ENCODE measurements at regions not wholly inside any gene's neighbourhood (a gene's known extent, or its start where the extent isn't known, plus 50 kb on each side); places are given as distances from the start of the nearest gene placed in this dataset.

- Mint-ChIP-seq H3K4me1 (peaks cover 21% of the 10 kb centered on the region), H3K4me3 (no peak overlapping the region), H3K36me3 (peaks cover 2% of the 10 kb centered on the region), H3K27me3 (ENCODE audit: insufficient read depth, low read depth) (no peaks in the 10 kb centered on the region), H3K27ac (peak overlapping the region; percentile 68), H3K9me3 (peaks cover 7% of the 10 kb centered on the region)
- Histone ChIP-seq H3K36me3 (no peaks in the 10 kb centered on the region), H3K9ac (no peak overlapping the region), H2AFZ (replicated peaks) (no peak overlapping the region), H3K79me2 (ENCODE audit: low read depth) (no peaks in the 10 kb centered on the region), H3K4me2 (no peak overlapping the region), H3K9me3 (ENCODE audit: low read depth) (no peaks in the 10 kb centered on the region), H3K27ac (no peak overlapping the region), H3F3A (ENCODE audit: low read depth) (no peaks in the 10 kb centered on the region), H3K4me3 (no peak overlapping the region), H4K20me1 (ENCODE audit: low read depth) (no peaks in the 10 kb centered on the region), H3K27me3 (no peaks in the 10 kb centered on the region), H3K4me1 (no peaks in the 10 kb centered on the region)
- TF ChIP-seq, protein P1, sequence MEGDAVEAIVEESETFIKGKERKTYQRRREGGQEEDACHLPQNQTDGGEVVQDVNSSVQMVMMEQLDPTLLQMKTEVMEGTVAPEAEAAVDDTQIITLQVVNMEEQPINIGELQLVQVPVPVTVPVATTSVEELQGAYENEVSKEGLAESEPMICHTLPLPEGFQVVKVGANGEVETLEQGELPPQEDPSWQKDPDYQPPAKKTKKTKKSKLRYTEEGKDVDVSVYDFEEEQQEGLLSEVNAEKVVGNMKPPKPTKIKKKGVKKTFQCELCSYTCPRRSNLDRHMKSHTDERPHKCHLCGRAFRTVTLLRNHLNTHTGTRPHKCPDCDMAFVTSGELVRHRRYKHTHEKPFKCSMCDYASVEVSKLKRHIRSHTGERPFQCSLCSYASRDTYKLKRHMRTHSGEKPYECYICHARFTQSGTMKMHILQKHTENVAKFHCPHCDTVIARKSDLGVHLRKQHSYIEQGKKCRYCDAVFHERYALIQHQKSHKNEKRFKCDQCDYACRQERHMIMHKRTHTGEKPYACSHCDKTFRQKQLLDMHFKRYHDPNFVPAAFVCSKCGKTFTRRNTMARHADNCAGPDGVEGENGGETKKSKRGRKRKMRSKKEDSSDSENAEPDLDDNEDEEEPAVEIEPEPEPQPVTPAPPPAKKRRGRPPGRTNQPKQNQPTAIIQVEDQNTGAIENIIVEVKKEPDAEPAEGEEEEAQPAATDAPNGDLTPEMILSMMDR (IDR thresholded peaks at IDR 0.05) = no peak
- no peak for TF ChIP-seq EZH2phosphoT487 (IDR thresholded peaks at IDR 0.05)
- no peak for TF ChIP-seq EZH2 (IDR thresholded peaks at IDR 0.05)
- no peak for DNase-seq (ENCODE audit: low spot score)
Observed at GRCh38 chr12:98244136-98244535, 271.3 kb upstream of the TMPO start.

- H3K27ac ChIP-seq = no peak overlapping the region
- no peak overlapping the region for H3K9ac ChIP-seq
- no peaks in the 10 kb centered on the region for H4K20me1 ChIP-seq (ENCODE audit: low read depth)
- H3K79me2 ChIP-seq (ENCODE audit: low read depth) = no peaks in the 10 kb centered on the region
- Mint-ChIP-seq H3K9me3 (peaks cover 9% of the 10 kb centered on the region), H3K4me3 (no peak overlapping the region), H3K4me1 (no peaks in the 10 kb centered on the region), H3K27me3 (ENCODE audit: insufficient read depth, low read depth) (peaks cover 2% of the 10 kb centered on the region), H3K27ac (no peak overlapping the region), H3K36me3 (peaks cover 10% of the 10 kb centered on the region)
- H3K9me3 ChIP-seq (ENCODE audit: low read depth) = no peaks in the 10 kb centered on the region
- no peaks in the 10 kb centered on the region for H3K4me1 ChIP-seq
- no peaks in the 10 kb centered on the region for H3F3A ChIP-seq (ENCODE audit: low read depth)
- DNase-seq (ENCODE audit: low spot score) = no peak
- H3K27me3 ChIP-seq = no peaks in the 10 kb centered on the region
- no peak overlapping the region for H3K4me2 ChIP-seq
- TF ChIP-seq EZH2 (IDR thresholded peaks at IDR 0.05) = no peak
- H2AFZ ChIP-seq (replicated peaks) = peak overlapping the region; percentile 26
- no peak overlapping the region for H3K4me3 ChIP-seq
- H3K36me3 ChIP-seq = no peaks in the 10 kb centered on the region
Observed at GRCh38 chr12:98253207-98254037, 262.0 kb upstream of the TMPO start.

DNA sequence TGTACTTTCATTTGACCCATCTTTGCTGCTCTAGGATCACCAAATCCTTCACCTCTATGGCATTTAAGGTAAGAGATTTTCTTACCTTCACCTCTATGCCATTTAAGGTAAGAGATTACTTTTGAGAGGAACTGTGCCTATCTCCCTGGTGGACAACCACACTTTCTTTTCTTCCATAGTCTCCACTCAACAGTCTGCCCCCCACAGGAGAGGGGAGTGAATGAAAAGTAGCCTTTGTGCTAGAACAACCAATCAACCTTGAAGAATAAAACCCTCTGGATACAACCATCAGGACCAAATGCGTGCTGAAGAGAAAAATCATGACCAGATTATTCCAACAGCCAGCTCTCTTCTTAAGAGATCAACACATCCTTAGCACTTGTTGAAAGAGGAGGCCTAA, 258.6 kb upstream of the TMPO start:
- H3K36me3 Mint-ChIP-seq = peaks cover 9% of the 10 kb centered on the region
- Histone ChIP-seq H3F3A (ENCODE audit: low read depth) (no peaks in the 10 kb centered on the region), H3K4me1 (no peaks in the 10 kb centered on the region), H3K9me3 (ENCODE audit: low read depth) (no peaks in the 10 kb centered on the region), H3K36me3 (no peaks in the 10 kb centered on the region), H3K4me2 (no peak overlapping the region), H4K20me1 (ENCODE audit: low read depth) (no peaks in the 10 kb centered on the region), H3K27me3 (no peaks in the 10 kb centered on the region), H3K27ac (no peak overlapping the region), H3K4me3 (no peak overlapping the region), H3K79me2 (ENCODE audit: low read depth) (no peaks in the 10 kb centered on the region), H3K9ac (no peak overlapping the region), H2AFZ (replicated peaks) (no peak overlapping the region)
- H3K4me3 Mint-ChIP-seq = no peak overlapping the region
- peaks cover 10% of the 10 kb centered on the region for H3K4me1 Mint-ChIP-seq
- no peak for TF ChIP-seq EZH2phosphoT487 (IDR thresholded peaks at IDR 0.05)
- TF ChIP-seq, protein P1 (IDR thresholded peaks at IDR 0.05) = no peak
- no peak for TF ChIP-seq EZH2 (IDR thresholded peaks at IDR 0.05)
- H3K27ac Mint-ChIP-seq = no peak overlapping the region
- DNase-seq (ENCODE audit: low spot score) = no peak
- H3K27me3 Mint-ChIP-seq (ENCODE audit: insufficient read depth, low read depth) = peaks cover 4% of the 10 kb centered on the region
- peaks cover 7% of the 10 kb centered on the region for H3K9me3 Mint-ChIP-seq

DNA sequence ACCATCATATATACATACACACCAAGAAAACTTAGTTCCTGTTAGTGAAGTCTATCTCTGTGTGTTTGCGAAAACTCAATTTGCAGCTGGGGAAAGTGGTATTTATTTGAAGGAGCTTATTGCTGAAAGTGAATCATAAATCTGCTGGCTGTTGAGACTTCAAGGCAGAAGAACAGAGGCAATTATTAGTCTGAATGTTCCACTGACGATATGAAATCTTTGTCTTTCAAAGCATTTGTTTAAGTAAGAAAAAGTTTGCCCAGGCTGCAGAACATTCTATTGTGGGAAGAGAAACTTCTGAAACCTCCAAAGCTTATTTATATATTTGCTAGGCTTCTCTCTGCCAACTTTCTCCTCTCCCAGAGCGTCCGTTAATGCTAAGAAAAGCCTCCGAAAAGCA, 255.7 kb upstream of the TMPO start:
- Histone ChIP-seq H3K9ac (no peak overlapping the region), H3K4me3 (no peak overlapping the region), H3K4me2 (no peak overlapping the region), H3K27me3 (no peaks in the 10 kb centered on the region), H3F3A (ENCODE audit: low read depth) (no peaks in the 10 kb centered on the region), H3K79me2 (ENCODE audit: low read depth) (no peaks in the 10 kb centered on the region), H2AFZ (replicated peaks) (no peak overlapping the region), H3K9me3 (ENCODE audit: low read depth) (no peaks in the 10 kb centered on the region), H3K36me3 (no peaks in the 10 kb centered on the region), H3K4me1 (peaks cover 10% of the 10 kb centered on the region), H4K20me1 (ENCODE audit: low read depth) (no peaks in the 10 kb centered on the region), H3K27ac (no peak overlapping the region)
- Mint-ChIP-seq H3K4me3 (no peak overlapping the region), H3K9me3 (peaks cover 7% of the 10 kb centered on the region), H3K27ac (no peak overlapping the region), H3K36me3 (peaks cover 5% of the 10 kb centered on the region), H3K27me3 (ENCODE audit: insufficient read depth, low read depth) (peaks cover 5% of the 10 kb centered on the region), H3K4me1 (peaks cover 36% of the 10 kb centered on the region)
- DNase-seq (ENCODE audit: low spot score) = no peak
- TF ChIP-seq EZH2phosphoT487 (IDR thresholded peaks at IDR 0.05) (no peak), EZH2 (IDR thresholded peaks at IDR 0.05) (no peak)
- TF ChIP-seq, protein P1 (IDR thresholded peaks at IDR 0.05) = no peak
